ENCODE measurements at regions not wholly inside any gene's neighbourhood (a gene's known extent, or its start where the extent isn't known, plus 50 kb on each side); places are given as distances from the start of the nearest gene placed in this dataset.

- no peak for TF ChIP-seq CTCF (IDR thresholded peaks at IDR 0.05)
- no peak for TF ChIP-seq EZH2 (IDR thresholded peaks at IDR 0.05)
- TF ChIP-seq EZH2phosphoT487 (IDR thresholded peaks at IDR 0.05) = no peak
These were observed 269.0 kb downstream of the ZNF621 start for GRCh38 chr3:40793730-40794129.

Measured in neural progenitor cell (in vitro differentiated cells).